Hepatocyte (in vitro differentiated cells): ENCODE measurements at regions not wholly inside any gene's neighbourhood (a gene's known extent, or its start where the extent isn't known, plus 50 kb on each side); places are given as distances from the start of the nearest gene placed in this dataset.

Source experiments
- DNase-seq: peaks from one replicate; pipeline ENCODE4 v3.0.0-alpha.2; 2016; ENCODE audit warnings: low spot score
- H2AFZ ChIP-seq: fragments of 200-600 bp; sonication (generic); 2 replicates; pipeline ENCODE4 v1.6.0; 2016; ENCODE audit warnings: antibody characterized with exemption, mild to moderate bottlenecking
- H3K27ac ChIP-seq: fragments of 200-600 bp; sonication (generic); 2 replicates; pipeline ENCODE4 v1.5.1; 2016; ENCODE audit warnings: mild to moderate bottlenecking
- H3K27me3 ChIP-seq: fragments of 200-600 bp; sonication (generic); 2 replicates; pipeline ENCODE4 v1.6.1; 2016
- H3K36me3 ChIP-seq: fragments of 200-600 bp; sonication (generic); replicated peaks from 2 replicates; pipeline ENCODE4 v1.5.1; 2016; ENCODE audit warnings: low read depth; ENCODE audit not compliant: insufficient read depth
- H3K4me1 ChIP-seq: fragments of 200-600 bp; sonication (generic); 2 replicates; pipeline ENCODE4 v1.5.1; 2016; ENCODE audit warnings: mild to moderate bottlenecking, moderate library complexity; ENCODE audit not compliant: insufficient read depth
- H3K4me2 ChIP-seq: fragments of 200-600 bp; sonication (generic); 2 replicates; pipeline ENCODE4 v1.6.0; 2016
- H3K4me3 ChIP-seq: fragments of 200-600 bp; sonication (generic); 2 replicates; pipeline ENCODE4 v1.5.1; 2016; ENCODE audit warnings: mild to moderate bottlenecking
- H3K79me2 ChIP-seq: fragments of 200-600 bp; sonication (generic); 2 replicates; pipeline ENCODE4 v1.6.0; 2017; ENCODE audit warnings: mild to moderate bottlenecking
- H3K9me2 ChIP-seq: fragments of 200-600 bp; sonication (generic); replicated peaks from 2 replicates; pipeline ENCODE4 v1.6.0; 2017; ENCODE audit warnings: mild to moderate bottlenecking; ENCODE audit not compliant: insufficient read depth
- H3K9me3 ChIP-seq: fragments of 200-600 bp; sonication (generic); 2 replicates; pipeline ENCODE4 v1.5.1; 2016; ENCODE audit warnings: low read depth, mild to moderate bottlenecking
- H4K20me1 ChIP-seq: fragments of 200-600 bp; sonication (generic); 2 replicates; pipeline ENCODE4 v1.6.0; 2016; ENCODE audit warnings: mild to moderate bottlenecking; ENCODE audit not compliant: insufficient read depth, poor library complexity, severe bottlenecking
- EZH2 ChIP-seq: fragments of 200-600 bp; sonication (generic); IDR thresholded peaks from 2 replicates; pipeline ENCODE4 v1.6.1; 2016; ENCODE audit warnings: antibody characterized with exemption, mild to moderate bottlenecking, borderline replicate concordance
- EZH2phosphoT487 ChIP-seq: fragments of 200-600 bp; sonication (generic); IDR thresholded peaks from one replicate; pipeline ENCODE4 v1.6.1; 2018; ENCODE audit warnings: antibody characterized with exemption, mild to moderate bottlenecking, low read depth, moderate library complexity; ENCODE audit not compliant: unreplicated experiment, severe bottlenecking
- WGBS: methylation state at CpG from one replicate; pipeline ENCODE4 v1.1.6; 2016; ENCODE audit warnings: low lambda C conversion rate; ENCODE audit errors: missing lambda C conversion rate; 5-methylcytosine and 5-hydroxymethylcytosine counted together
- TF ChIP-seq, protein P1 (sequence below): fragments of 200-600 bp; sonication (generic); IDR thresholded peaks from 2 replicates; pipeline ENCODE4 v1.5.1; 2016; ENCODE audit warnings: antibody characterized with exemption, mild to moderate bottlenecking; ENCODE audit not compliant: poor library complexity

- DNase-seq = no peak
- no peaks in the 10 kb centered on the region for H3K79me2 ChIP-seq
- H3K4me1 ChIP-seq = no peaks in the 10 kb centered on the region
- TF ChIP-seq EZH2 (no peak), EZH2phosphoT487 (no peak)
- TF ChIP-seq, protein P1, sequence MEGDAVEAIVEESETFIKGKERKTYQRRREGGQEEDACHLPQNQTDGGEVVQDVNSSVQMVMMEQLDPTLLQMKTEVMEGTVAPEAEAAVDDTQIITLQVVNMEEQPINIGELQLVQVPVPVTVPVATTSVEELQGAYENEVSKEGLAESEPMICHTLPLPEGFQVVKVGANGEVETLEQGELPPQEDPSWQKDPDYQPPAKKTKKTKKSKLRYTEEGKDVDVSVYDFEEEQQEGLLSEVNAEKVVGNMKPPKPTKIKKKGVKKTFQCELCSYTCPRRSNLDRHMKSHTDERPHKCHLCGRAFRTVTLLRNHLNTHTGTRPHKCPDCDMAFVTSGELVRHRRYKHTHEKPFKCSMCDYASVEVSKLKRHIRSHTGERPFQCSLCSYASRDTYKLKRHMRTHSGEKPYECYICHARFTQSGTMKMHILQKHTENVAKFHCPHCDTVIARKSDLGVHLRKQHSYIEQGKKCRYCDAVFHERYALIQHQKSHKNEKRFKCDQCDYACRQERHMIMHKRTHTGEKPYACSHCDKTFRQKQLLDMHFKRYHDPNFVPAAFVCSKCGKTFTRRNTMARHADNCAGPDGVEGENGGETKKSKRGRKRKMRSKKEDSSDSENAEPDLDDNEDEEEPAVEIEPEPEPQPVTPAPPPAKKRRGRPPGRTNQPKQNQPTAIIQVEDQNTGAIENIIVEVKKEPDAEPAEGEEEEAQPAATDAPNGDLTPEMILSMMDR = no peak
- H3K9me3 ChIP-seq = no peaks in the 10 kb centered on the region
- no peaks in the 10 kb centered on the region for H3K27me3 ChIP-seq
- H3K4me2 ChIP-seq = no peak overlapping the region
- no peaks in the 10 kb centered on the region for H4K20me1 ChIP-seq
- H3K9me2 ChIP-seq = no peaks in the 10 kb centered on the region
- no peaks in the 10 kb centered on the region for H3K36me3 ChIP-seq
- H3K4me3 ChIP-seq = no peak overlapping the region
- 89% methylated on average over 3 of the region's 3 CpGs for WGBS
- H2AFZ ChIP-seq = no peak overlapping the region
- H3K27ac ChIP-seq = no peak overlapping the region
These were observed 341.3 kb upstream of the DCC start for GRCh38 chr18:51998711-51999110.

GRCh38 chr18:51999351-51999750 is 340.6 kb upstream of the DCC start:
- Histone ChIP-seq H4K20me1 (no peaks in the 10 kb centered on the region), H2AFZ (no peak overlapping the region), H3K27me3 (no peaks in the 10 kb centered on the region), H3K36me3 (no peaks in the 10 kb centered on the region), H3K9me3 (no peaks in the 10 kb centered on the region), H3K79me2 (no peaks in the 10 kb centered on the region), H3K4me1 (no peaks in the 10 kb centered on the region), H3K9me2 (no peaks in the 10 kb centered on the region), H3K27ac (no peak overlapping the region), H3K4me3 (no peak overlapping the region), H3K4me2 (no peak overlapping the region)
- TF ChIP-seq, protein P1 = no peak
- no peak for TF ChIP-seq EZH2phosphoT487
- no peak for TF ChIP-seq EZH2
- WGBS = 68% methylated on average over 2 of the region's 2 CpGs
- no peak for DNase-seq

GRCh38 chr18:52000435-52000834 is 339.6 kb upstream of the DCC start:
- no peaks in the 10 kb centered on the region for H3K9me2 ChIP-seq

More at GRCh38 chr18:52000435-52000834, 339.6 kb upstream of the DCC start:
- Histone ChIP-seq H3K27me3 (no peaks in the 10 kb centered on the region), H3K9me3 (no peaks in the 10 kb centered on the region), H3K79me2 (no peaks in the 10 kb centered on the region), H3K4me3 (no peak overlapping the region), H3K36me3 (no peaks in the 10 kb centered on the region), H2AFZ (no peak overlapping the region), H3K27ac (no peak overlapping the region), H3K4me1 (no peaks in the 10 kb centered on the region), H3K4me2 (no peak overlapping the region), H4K20me1 (no peaks in the 10 kb centered on the region)
- TF ChIP-seq EZH2 = no peak
- no peak for TF ChIP-seq EZH2phosphoT487
- TF ChIP-seq, protein P1 = no peak
- DNase-seq = no peak
- WGBS = 81% methylated on average over 1 of the region's 1 CpG
